BJ (cell line): ENCODE measurements at regions not wholly inside any gene's neighbourhood (a gene's known extent, or its start where the extent isn't known, plus 50 kb on each side); places are given as distances from the start of the nearest gene placed in this dataset.

Experiments used
- CTCF ChIA-PET: fragments of 350-600 bp; formaldehyde crosslinking; extraction: SDS; loops from one replicate; lab custom pipeline; 2021; ENCODE audit warnings: antibody characterized with exemption, inconsistent platforms; lab: Yijun Ruan, JAX
- POLR2A ChIA-PET: fragments of 300-600 bp; sonication (Branson Sonifier 250); formaldehyde crosslinking; extraction: SDS; loops from one replicate; lab custom pipeline; 2021; ENCODE audit warnings: antibody characterized with exemption; lab: Charles Lee
- DNase-seq: peaks from one replicate; pipeline ENCODE4 v3.0.0-alpha.2; 2011; ENCODE audit warnings: low read depth
- H3K27me3 ChIP-seq: 2 replicates; pipeline ENCODE4 v1.6.0; 2011; ENCODE audit warnings: low read length; ENCODE audit not compliant: control insufficient read depth, insufficient read depth
- H3K36me3 ChIP-seq: 2 replicates; pipeline ENCODE4 v1.5.1; 2011; ENCODE audit warnings: low read length; ENCODE audit not compliant: control insufficient read depth, insufficient read depth
- H3K4me3 ChIP-seq: 2 replicates; pipeline ENCODE4 v1.5.1; 2011; ENCODE audit warnings: low read depth, mild to moderate bottlenecking, control low read depth, low read length
- CTCF ChIP-seq: IDR thresholded peaks from 2 replicates; pipeline ENCODE4 v1.5.1; 2011; ENCODE audit warnings: low read depth, mild to moderate bottlenecking, control low read depth, inconsistent platforms, low read length, moderate library complexity; ENCODE audit not compliant: insufficient read depth

GRCh38 chr5:126017096-126017495 lies 406.1 kb upstream of the GRAMD2B start:
- POLR2A ChIA-PET: no interaction called here
- Histone ChIP-seq H3K4me3 (no peak overlapping the region), H3K27me3 (no peaks in the 10 kb centered on the region), H3K36me3 (no peaks in the 10 kb centered on the region)
- CTCF ChIA-PET: no interaction called here
- no peak for DNase-seq
- no peak for TF ChIP-seq CTCF

GRCh38 chr5:126020770-126021169 lies 402.4 kb upstream of the GRAMD2B start:
- Histone ChIP-seq H3K4me3 (no peak overlapping the region), H3K27me3 (no peaks in the 10 kb centered on the region), H3K36me3 (no peaks in the 10 kb centered on the region)
- no peak for DNase-seq
- POLR2A ChIA-PET: no interaction called here
- TF ChIP-seq CTCF: no peak
- CTCF ChIA-PET: no interaction called here

- no peak for DNase-seq
- ChIA-PET POLR2A (no interaction called here), CTCF (no interaction called here)
- no peak for TF ChIP-seq CTCF
- Histone ChIP-seq H3K36me3 (no peaks in the 10 kb centered on the region), H3K4me3 (no peak overlapping the region), H3K27me3 (no peaks in the 10 kb centered on the region)
Observed at GRCh38 chr5:126023994-126024441, 399.2 kb upstream of the GRAMD2B start.

GRCh38 chr5:126027149-126027548 lies 396.1 kb upstream of the GRAMD2B start:
- Histone ChIP-seq H3K36me3 (no peaks in the 10 kb centered on the region), H3K27me3 (no peaks in the 10 kb centered on the region), H3K4me3 (no peak overlapping the region)
- no peak for DNase-seq
- CTCF ChIA-PET: no interaction called here
- POLR2A ChIA-PET: no interaction called here
- TF ChIP-seq CTCF: no peak

- no peak for TF ChIP-seq CTCF
- Histone ChIP-seq H3K36me3 (no peaks in the 10 kb centered on the region), H3K4me3 (no peak overlapping the region), H3K27me3 (no peaks in the 10 kb centered on the region)
- ChIA-PET CTCF (no interaction called here), POLR2A (no interaction called here)
- no peak for DNase-seq
Observed at GRCh38 chr5:126027652-126028051, 395.6 kb upstream of the GRAMD2B start.
